Skin epidermis (tissue), 12 donors: ENCODE measurements at regions not wholly inside any gene's neighbourhood (a gene's known extent, or its start where the extent isn't known, plus 50 kb on each side); places are given as distances from the start of the nearest gene placed in this dataset.
A peak's percentile ranks its signal among the peaks of the same experiment; 100 is the strongest.

Experiments used
- H3K27ac ChIP-seq, 21 experiments: fragments of 200-600 bp; sonication (generic) in 11 of 21; one replicate each; pipeline ENCODE4 v1.5.0; 2020; ENCODE audit warnings: mild to moderate bottlenecking in 3 of 21, inconsistent platforms in 2 of 21, moderate library complexity in 2 of 21
- H3K4me3 ChIP-seq, 7 experiments: fragments of 200-600 bp; sonication (generic) in 2 of 7; one replicate each; pipeline ENCODE4 v1.5.0; 2020; ENCODE audit warnings: inconsistent platforms in 2 of 7, mild to moderate bottlenecking in 2 of 7, moderate library complexity in 1 of 7

DNA sequence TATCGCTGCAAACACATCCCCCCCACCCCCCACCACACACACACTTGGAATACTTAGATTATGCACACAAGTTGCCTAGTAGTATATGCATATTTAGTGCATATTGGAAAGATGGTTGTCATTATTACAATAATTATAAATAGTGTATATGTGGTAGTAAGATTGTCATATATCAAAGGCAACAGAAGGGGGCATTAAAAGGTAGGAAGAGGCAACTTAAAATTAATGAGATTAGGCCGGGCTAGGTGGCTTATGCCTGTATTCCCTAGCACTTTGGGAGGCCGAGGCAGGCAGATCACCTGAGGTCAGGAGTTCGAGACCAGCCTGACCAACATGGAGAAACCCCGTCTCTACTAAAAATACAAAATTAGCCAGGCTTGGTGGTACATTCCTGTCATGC, 52.1 kb downstream of the GSC start:
- Histone ChIP-seq H3K27ac (no peak overlapping the region), H3K4me3 (no peak overlapping the region)

DNA sequence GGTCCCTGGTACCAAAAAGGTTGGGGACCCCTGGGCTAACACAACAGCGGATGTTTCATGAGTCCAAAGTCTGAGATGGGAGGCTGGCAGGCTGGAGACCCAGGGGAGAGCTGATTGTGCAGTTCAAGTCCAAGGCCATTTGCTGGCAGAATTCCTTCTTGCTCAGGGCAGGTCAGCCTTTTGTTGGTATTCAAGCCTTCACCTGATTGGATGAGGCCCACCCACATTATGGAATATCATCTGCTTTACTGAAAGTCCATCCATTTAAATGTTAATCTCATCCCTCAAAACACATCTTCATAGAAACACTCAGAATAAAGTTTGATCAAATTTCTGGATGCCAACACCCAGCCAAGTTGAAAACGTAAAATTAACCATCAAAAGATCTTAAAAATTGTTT, 52.9 kb downstream of the GSC start:
- no peak overlapping the region for H3K4me3 ChIP-seq

DNA sequence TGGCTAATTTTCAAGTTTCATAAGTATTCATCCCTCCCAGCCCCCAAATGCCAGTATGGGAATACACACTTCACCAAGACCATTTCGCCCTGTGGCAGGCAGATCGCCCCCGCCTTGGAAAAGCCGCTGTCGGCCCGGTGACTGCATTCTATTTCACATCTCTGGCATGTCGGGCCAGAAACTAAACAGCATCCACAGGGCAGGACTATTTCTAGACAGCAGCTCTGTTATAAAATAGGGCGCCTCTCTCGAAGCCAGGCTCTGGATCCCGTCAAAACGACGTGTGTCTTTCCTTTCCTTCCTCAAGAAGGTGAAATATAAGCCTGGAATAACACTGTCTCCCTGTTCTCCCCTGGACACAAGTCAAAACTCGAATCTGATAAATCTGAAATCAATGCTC, 56.8 kb downstream of the GSC start:
- Histone ChIP-seq H3K27ac (no peak overlapping the region), H3K4me3 (no peak overlapping the region)

More for the DNA sequence above, 52.9 kb downstream of the GSC start:
- H3K27ac ChIP-seq = no peak overlapping the region

DNA sequence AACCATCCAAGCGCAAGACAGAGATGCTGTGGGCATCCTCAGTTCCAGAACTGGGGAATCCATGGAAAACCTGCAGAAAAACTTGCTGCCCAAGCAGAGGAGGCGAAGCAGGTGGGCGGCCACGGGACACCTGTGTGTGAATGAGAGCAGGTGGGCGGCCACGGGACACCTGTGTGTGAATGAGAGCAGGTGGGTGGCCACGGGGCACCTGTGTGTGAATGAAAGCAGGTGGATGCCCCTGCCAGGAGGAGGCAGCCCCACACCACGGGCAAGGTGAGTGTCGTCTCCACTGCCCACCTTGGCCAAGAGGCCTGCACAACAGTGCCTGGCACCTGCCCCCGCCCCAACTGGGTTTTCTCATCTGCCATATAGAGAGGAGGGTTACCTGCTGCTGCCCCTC, 59.2 kb downstream of the GSC start:
- Histone ChIP-seq H3K27ac (no peak overlapping the region), H3K4me3 (no peak overlapping the region)

DNA sequence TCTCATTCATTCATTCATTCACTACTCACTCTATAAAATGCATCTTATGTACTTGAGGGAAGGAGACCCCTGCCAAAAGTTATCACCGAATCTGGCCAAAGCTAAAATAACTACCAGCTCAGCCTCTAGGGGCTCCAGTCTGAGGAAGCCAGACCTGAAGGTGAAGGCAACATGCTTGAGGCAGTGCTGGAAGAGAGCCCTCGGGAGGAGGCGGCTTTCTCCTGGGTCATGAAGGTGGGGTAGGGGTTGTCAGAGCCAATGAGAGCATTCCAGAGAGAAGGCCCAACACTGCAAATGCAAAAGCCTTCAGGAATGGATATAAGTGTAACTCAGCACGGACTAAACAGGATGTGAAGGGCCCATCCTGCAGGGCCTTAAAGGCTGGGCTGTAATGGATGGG, 62.4 kb downstream of the GSC start:
- no peak overlapping the region for H3K4me3 ChIP-seq
- H3K27ac ChIP-seq = no peak overlapping the region

DNA sequence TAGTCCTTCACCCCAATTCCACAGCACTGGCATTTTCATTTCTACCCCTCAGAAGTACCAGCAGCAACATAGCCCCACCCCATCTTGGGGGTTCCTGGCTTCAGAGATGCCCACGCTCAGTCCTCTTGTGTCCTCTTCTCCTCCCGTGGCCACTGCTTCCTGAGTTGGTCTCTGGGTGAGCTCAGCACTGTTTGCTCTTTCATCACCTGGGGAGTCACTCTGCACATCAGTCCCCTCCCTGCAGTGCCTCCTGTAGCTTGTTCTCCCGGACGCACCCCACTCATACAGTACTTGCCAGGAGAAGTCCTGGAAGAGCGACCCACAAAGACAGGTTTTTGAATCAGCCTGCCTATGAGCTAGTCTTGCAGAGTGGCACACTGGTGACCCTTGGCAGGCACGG, 63.8 kb downstream of the GSC start:
- H3K27ac ChIP-seq = no peak overlapping the region
- H3K4me3 ChIP-seq = no peak overlapping the region

DNA sequence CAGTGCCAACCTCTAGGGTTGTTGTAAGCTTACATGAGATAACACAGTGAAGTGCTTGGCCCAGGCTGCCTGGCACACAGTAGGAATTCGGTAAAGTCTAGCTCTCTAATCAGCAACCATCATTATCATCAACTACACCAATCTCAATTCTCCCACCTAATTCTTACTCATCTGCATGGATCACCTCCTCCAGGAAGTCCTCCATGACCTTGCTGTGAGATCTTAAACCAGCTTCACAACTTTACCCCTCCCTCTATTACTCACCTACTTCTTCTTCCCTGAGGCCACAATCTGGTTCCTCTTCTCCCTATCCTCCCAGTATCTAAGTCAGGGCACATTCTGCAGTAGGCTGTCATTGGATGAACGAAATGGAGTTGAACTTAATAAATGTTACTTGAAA, 67.3 kb downstream of the GSC start:
- Histone ChIP-seq H3K4me3 (no peak overlapping the region), H3K27ac (no peak overlapping the region)

DNA sequence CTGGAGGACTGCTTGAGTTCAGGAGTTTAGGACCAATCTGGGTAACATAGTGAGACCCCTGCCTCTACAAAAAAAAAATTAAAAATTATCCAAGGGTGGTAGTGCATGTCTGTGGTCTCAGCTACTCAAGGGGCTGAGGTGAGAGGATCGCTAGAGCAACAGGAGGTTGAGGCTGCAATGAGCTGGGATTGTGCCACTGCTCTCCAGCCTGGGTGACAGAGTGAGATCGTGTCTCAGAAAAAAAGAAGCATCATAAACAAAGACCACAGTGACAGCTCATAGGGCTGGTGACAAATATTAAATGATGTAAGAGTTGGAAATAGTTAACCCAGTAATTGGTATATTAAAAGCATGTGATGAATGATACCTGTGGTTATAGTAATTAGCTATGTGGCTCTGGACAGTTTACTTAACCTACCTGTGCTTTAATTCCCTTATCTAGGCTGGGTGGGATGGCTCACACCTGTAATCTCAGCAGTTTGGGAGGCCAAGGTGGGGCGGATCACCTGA, 68.0 kb downstream of the GSC start:
- H3K4me3 ChIP-seq = no peak overlapping the region
- no peak overlapping the region for H3K27ac ChIP-seq

DNA sequence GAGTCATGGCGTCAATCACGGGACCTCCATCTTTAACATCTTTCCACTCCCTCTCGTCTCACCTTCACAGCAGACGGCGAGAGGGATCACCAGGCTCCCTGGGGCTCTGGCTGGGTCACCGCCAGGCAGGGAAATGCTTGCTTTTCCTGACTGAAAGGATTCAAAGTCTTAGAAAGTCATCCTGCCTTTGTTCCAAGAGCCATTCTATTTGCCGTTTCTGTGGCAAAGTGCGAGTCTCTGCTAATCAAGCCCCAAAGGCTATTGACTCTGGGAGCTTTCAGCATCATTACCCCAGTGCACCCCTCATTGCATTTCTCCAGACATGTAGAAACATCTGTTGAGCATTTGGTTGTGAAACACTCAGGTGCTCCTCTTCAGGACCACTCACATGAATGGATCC, 69.6 kb downstream of the GSC start:
- Histone ChIP-seq H3K27ac (no peak overlapping the region), H3K4me3 (no peak overlapping the region)

DNA sequence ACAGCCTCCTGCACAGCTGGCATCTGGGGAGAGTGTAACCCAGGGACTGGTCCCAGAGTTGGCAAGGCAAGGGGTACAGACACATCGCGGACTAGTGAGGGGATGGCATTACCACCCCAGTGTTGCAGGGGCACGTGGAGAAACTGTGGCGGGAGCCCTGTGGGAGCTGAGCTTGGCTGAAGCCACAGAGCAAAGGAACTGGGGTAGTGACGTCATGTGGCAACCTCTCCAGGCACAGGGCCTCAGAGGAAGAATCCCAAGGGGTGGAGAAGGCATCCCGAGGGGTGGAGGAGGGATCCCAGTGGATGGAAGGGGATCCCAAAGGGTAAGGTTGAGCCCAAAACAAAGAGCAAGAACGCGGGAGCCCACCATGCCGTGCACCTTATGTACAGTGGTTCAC, 70.1 kb downstream of the GSC start:
- Histone ChIP-seq H3K4me3 (no peak overlapping the region), H3K27ac (no peak overlapping the region)

DNA sequence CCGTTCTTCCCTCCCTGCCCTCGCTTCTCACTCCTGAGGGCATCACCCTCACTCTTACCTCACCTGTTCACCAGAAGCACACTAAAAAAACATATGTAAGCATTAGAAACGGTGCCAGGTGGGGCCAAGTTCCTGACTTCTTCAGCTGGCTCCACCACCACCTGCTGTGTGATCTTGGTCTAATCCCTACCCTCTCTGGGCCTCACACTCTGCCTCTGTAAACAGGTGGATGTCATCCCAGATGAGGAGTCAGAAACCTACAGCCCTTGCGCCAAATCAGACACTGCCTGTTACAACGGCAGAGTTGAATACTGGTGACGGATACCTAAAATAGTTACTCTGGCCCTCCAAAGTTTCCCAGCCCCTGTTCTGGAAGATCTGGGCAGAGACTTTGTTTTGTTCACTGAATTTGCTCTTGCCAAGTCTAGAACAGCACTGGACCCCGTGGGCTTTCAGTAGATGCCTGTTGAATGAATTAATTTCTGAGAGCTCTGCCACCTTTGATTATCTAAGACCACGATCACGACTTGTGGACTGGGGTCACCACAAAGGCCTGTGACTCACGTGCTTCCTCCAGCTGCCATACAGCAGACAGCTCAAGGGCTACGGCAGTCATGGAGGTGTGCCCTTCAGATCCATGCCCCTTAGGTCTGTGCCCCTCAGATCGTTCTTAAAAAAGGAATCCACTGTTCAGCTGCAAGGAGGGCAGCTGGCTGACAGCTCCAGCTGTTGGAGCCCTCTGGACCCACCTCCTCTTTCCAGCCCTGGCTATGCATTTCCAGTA, 71.9 kb downstream of the GSC start:
- Histone ChIP-seq H3K27ac (no peak overlapping the region), H3K4me3 (no peak overlapping the region)

DNA sequence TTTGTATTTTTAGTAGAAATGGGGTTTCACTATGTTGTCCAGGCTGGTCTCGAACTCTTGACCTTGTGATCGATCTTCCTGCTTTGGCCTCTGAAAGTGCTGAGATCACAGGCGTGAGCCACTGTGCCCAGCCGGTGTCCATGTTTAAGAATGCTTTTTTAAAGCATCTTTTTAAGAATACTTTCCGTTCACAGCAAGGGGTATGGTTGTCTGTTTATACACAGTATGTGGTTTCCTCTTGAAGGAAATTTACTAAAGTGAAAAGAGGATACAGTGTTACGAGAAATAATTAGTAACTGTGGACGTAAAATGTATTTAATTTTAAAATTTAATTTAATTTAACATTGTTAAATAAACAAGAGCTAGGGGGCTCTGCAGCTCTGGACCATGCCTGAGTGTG, 73.4 kb downstream of the GSC start:
- H3K27ac ChIP-seq = no peak overlapping the region
- H3K4me3 ChIP-seq = no peak overlapping the region

DNA sequence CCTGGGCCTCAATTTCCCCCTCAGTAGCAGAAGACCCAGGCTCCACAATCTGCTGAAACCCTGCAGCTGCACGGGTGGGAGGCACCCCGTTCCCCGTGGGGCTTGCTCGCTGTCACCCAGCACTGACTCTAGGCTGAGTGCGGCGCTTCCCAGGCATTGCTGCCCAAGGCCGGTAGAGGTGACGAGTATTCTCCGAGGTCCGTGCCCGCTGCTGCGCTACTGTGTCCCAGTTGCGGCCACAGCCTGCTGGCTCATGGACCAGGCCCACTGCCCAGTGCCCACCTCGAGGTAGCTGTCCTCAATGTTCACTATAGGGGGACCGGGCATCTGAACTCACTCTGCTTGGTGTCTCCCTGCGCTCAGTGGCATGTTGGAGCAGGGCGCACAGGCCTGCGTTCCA, 74.7 kb downstream of the GSC start:
- no peak overlapping the region for H3K4me3 ChIP-seq
- no peak overlapping the region for H3K27ac ChIP-seq

DNA sequence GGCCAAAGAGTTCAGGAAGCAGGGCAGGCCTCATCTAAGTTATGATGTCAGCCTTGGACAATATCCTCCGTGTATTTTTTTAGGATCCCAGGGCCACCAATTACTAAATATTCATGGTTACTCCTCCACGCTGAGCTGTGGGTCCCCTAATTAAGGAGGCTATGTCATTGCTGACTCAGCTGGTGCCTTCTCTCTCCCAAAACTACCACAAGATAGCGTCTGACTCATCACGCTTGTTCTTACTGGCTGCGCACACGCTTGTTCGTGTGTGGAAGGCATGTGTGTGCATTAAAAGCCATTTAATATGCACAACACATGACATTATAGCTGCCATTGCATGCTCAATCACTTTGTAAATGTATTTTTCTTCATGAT, 78.3 kb downstream of the GSC start:
- Histone ChIP-seq H3K27ac (no peak overlapping the region), H3K4me3 (no peak overlapping the region)

DNA sequence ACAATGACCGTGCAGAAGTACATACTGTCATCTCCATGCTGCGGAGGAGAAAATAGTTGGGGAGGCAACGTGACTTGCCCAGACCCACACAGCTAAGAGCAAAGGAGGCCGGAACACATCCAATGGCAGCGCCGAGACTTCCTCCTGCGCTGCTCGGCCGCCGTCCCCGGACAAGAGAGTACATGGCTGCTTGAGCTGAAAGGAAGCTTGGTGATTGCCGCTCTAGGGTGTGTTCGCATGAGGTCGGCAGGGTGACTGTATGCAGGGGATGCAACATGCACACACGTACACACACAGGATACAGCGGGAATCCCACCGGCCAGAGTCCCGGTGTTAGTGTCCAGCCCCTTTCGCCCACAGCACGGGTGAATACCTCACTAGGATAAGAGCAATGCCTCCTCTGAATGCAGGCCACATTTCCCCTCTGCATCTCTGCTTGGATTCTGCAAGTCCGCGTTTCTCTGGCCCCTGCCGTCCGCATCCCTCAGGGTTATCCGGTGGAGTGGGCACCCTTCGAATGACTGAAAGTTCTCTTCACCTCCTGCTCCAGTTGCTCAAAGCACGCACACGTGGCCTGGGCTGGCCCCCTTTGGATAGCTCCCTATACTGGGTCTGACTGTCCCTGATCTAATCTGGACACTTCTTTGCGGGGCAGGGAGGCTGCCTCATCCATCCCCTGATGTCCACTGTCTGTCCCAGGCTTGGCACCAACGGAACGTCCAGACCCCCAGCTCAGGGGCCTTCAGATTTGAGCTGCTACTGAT, 78.8 kb downstream of the GSC start:
- Histone ChIP-seq H3K4me3 (no peak overlapping the region), H3K27ac (no peak overlapping the region)

DNA sequence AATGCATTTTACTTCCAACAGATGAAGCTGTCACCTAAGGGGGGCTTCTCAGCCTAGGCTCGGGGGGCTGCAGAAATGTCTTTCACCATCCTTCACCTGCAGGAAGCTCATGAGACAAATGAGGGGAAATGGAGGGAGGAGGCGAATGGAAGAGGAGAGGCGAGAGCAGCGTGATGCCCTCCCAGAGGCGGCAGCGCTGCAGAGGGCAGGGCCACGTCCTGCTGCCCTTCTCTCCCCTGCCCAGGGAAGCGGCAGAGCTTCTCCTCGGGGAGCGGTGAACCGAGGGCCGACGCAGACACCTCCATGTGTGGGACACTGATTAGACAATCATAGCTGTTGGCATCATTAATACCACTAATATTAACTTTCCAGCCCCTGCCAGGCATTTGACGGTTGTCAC, 78.3 kb downstream of the SERPINA3 start:
- no peak overlapping the region for H3K27ac ChIP-seq
- no peak overlapping the region for H3K4me3 ChIP-seq

DNA sequence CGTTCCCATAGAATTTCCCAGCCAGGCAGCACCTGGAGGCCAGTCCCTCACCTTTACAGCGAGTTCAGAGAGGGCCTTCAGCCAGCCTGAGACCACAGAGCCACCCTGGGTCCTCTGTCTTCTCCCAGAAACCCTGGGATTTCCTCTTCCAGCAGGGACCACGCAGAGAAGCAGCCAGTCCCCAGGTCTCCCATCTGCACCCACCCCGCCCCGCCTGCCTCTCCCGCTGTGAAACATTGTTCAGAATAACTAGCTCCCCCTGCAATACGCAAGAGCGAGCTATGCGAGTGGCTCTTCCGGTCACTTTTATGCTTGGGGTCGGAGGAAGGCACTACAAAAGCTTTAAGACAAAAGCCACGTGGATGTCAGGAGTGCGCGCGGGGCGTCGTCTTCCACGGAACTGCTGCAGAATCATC, 77.8 kb downstream of the SERPINA3 start:
- H3K4me3 ChIP-seq = no peak overlapping the region
- H3K27ac ChIP-seq = no peak overlapping the region

DNA sequence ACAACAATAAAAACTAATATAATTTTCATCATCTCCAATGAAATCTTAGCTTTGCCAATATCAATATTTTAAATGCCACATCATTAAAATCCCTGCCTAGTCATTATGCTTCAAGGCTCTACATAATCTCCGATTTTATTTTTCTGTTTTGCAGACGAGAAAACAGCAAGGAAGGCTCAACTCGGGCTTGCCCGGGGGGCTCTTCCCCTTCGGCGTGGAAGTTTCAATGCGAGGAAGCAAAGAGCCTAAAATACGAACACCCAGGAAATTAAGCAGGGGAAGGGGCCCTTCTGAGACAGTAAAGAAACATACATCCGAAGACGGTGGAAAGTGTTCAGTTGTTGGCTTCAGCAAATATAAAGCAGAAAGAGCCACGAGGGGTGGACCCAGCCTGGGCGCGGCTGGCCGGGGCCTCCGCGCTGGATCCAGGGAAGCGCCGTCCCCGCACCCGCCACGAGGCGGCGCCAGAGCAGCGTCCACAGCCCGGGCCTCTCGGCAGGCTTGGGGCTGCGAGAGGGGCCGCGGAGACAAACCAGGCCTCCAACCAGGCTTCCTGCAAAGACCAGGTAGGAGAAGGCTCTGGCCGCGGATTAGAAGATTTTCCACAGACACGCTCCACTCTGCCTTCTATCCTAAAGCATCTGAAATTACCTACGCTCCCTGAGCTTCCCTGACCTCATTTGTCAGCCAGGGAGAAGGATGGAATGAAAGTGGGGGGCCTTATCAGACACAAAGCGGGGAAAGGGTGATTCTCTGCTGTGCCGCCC, 77.2 kb downstream of the SERPINA3 start:
- Histone ChIP-seq H3K4me3 (no peak overlapping the region), H3K27ac (peak overlapping the region in 1 of 21 experiments; percentile 25)

DNA sequence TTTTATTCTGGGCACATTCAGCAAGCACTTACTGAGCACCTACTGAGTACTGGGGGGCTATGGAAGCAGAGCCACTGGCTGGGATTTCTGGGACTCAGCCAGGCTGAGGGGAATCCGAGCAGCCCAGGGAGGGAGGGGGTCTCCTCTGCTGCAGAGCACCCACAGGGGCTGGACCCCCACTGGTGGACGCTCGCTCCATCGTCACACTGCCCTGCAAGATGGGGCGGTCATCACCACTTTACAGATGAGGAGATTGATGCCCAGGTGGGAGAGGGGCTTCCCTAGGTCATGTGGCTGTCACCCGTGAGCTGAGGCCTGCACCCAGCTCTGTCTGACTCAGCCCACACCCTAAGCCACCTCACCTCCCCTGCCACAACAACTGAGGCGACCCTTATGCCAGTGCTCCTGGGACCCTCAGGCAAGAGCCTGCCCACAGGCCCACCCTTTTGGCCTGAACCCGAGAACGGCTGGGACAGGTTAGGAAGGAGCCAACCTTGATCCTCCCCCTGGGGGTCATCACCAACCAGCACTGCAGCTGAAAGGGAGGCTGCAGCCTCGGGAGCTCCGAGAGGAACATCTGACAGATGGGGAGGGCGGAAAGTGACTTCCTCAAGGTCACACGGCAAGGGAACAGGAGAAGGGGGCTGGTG, 74.4 kb downstream of the SERPINA3 start:
- Histone ChIP-seq H3K4me3 (no peak overlapping the region), H3K27ac (no peak overlapping the region)
